SU-DHL-6 (cell line): ENCODE measurements at regions not wholly inside any gene's neighbourhood (a gene's known extent, or its start where the extent isn't known, plus 50 kb on each side); places are given as distances from the start of the nearest gene placed in this dataset.

Experiments used
- H2AFZ ChIP-seq: fragments of 200-600 bp; sonication (generic); 2 replicates; pipeline ENCODE4 v1.6.1; 2014; ENCODE audit warnings: low read depth, mild to moderate bottlenecking, moderate library complexity, mixed read lengths, antibody characterized with exemption, low read length; ENCODE audit not compliant: severe bottlenecking
- H3F3A ChIP-seq: fragments of 200-600 bp; shearing (Covaris generic); 2 replicates; pipeline ENCODE4 v1.6.0; 2016; ENCODE audit warnings: antibody characterized with exemption, mild to moderate bottlenecking; ENCODE audit not compliant: insufficient read depth
- H3K27ac ChIP-seq: fragments of 200-600 bp; sonication (generic); 2 replicates; pipeline ENCODE4 v1.5.1; 2016; ENCODE audit warnings: low read depth, mild to moderate bottlenecking, low read length, moderate library complexity, mixed read lengths
- H3K27me3 ChIP-seq: fragments of 200-600 bp; sonication (generic), shearing (Covaris generic); 2 replicates; pipeline ENCODE4 v1.6.0; 2014; ENCODE audit warnings: mild to moderate bottlenecking, low read length
- H3K36me3 ChIP-seq: fragments of 200-600 bp; sonication (generic); 2 replicates; pipeline ENCODE4 v1.6.1; 2014; ENCODE audit warnings: mild to moderate bottlenecking, low read length, mixed read lengths
- H3K4me2 ChIP-seq: fragments of 300-600, 200-600 bp; shearing (Covaris generic), sonication (generic); 2 replicates; pipeline ENCODE4 v1.6.0; 2014; ENCODE audit warnings: low read length, low read depth, mild to moderate bottlenecking; ENCODE audit not compliant: poor library complexity, severe bottlenecking
- H3K4me3 ChIP-seq: fragments of 200-600 bp; sonication (generic); 2 replicates; pipeline ENCODE4 v1.5.1; 2014; ENCODE audit warnings: antibody characterized with exemption, low read length, mild to moderate bottlenecking, mixed read lengths; ENCODE audit not compliant: insufficient read depth, poor library complexity, severe bottlenecking
- H3K79me2 ChIP-seq: fragments of 200-600 bp; sonication (generic); 2 replicates; pipeline ENCODE4 v1.6.1; 2014; ENCODE audit warnings: mild to moderate bottlenecking, low read length, moderate library complexity; ENCODE audit not compliant: insufficient read depth
- H3K9ac ChIP-seq: fragments of 200-600 bp; sonication (generic); 2 replicates; pipeline ENCODE4 v1.7.0; 2014; ENCODE audit warnings: mild to moderate bottlenecking, low read length
- H3K9me2 ChIP-seq: fragments of 200-600 bp; sonication (generic); replicated peaks from 2 replicates; pipeline ENCODE4 v1.6.1; 2014; ENCODE audit warnings: low read length; ENCODE audit not compliant: insufficient read depth
- H3K9me3 ChIP-seq: fragments of 200-600 bp; sonication (generic); 2 replicates; pipeline ENCODE4 v1.6.1; 2014; ENCODE audit warnings: low read length, mixed read lengths; ENCODE audit not compliant: insufficient read depth
- H4K20me1 ChIP-seq: fragments of 200-600 bp; sonication (generic); 2 replicates; pipeline ENCODE4 v1.6.1; 2014; ENCODE audit warnings: low read depth, mild to moderate bottlenecking, antibody characterized with exemption, low read length, moderate library complexity, mixed read lengths
- CTCF ChIP-seq: fragments of 200-600 bp; sonication (generic); IDR thresholded peaks from one replicate; pipeline ENCODE4 v1.5.1; 2017; ENCODE audit warnings: antibody characterized with exemption, mild to moderate bottlenecking, low read length, moderate library complexity; ENCODE audit not compliant: insufficient read depth, poor library complexity, severe bottlenecking
- EZH2phosphoT487 ChIP-seq: fragments of 200-600 bp; sonication (generic), shearing (Covaris generic); conservative IDR thresholded peaks from 2 replicates; pipeline ENCODE4 v1.6.1; 2018; ENCODE audit warnings: mild to moderate bottlenecking, antibody characterized with exemption, low read length, moderate library complexity, mixed read lengths

- Histone ChIP-seq H3K27ac (no peak overlapping the region), H3K36me3 (no peaks in the 10 kb centered on the region), H3K79me2 (no peaks in the 10 kb centered on the region), H3K9me2 (no peaks in the 10 kb centered on the region), H3K4me3 (no peak overlapping the region), H3K27me3 (no peaks in the 10 kb centered on the region), H3K9ac (no peak overlapping the region), H3K4me2 (no peak overlapping the region), H3F3A (no peaks in the 10 kb centered on the region), H3K9me3 (no peaks in the 10 kb centered on the region), H4K20me1 (no peaks in the 10 kb centered on the region), H2AFZ (no peak overlapping the region)
- TF ChIP-seq CTCF (no peak), EZH2phosphoT487 (no peak)
These were observed 163.8 kb upstream of the ESRRG start for GRCh38 chr1:216887032-216887431.

- H3K4me2 ChIP-seq: no peak overlapping the region
- TF ChIP-seq CTCF (no peak), EZH2phosphoT487 (no peak)
These were observed 161.5 kb upstream of the ESRRG start for GRCh38 chr1:216884614-216885229.

GRCh38 chr1:216883518-216883917 lies 160.3 kb upstream of the ESRRG start:
- Histone ChIP-seq H3K9ac (no peak overlapping the region), H3F3A (no peaks in the 10 kb centered on the region), H4K20me1 (no peaks in the 10 kb centered on the region), H3K79me2 (no peaks in the 10 kb centered on the region), H3K36me3 (no peaks in the 10 kb centered on the region), H3K9me3 (no peaks in the 10 kb centered on the region), H3K4me3 (no peak overlapping the region), H3K27ac (no peak overlapping the region), H3K4me2 (no peak overlapping the region), H3K27me3 (no peaks in the 10 kb centered on the region), H2AFZ (no peak overlapping the region), H3K9me2 (no peaks in the 10 kb centered on the region)
- no peak for TF ChIP-seq EZH2phosphoT487
- no peak for TF ChIP-seq CTCF

More at GRCh38 chr1:216884614-216885229, 161.5 kb upstream of the ESRRG start:
- H2AFZ ChIP-seq: no peak overlapping the region
- H3K36me3 ChIP-seq: no peaks in the 10 kb centered on the region
- no peaks in the 10 kb centered on the region for H3K9me2 ChIP-seq
- H3K27me3 ChIP-seq: no peaks in the 10 kb centered on the region
- H3F3A ChIP-seq: no peaks in the 10 kb centered on the region
- no peak overlapping the region for H3K9ac ChIP-seq
- no peaks in the 10 kb centered on the region for H3K9me3 ChIP-seq
- H3K27ac ChIP-seq: no peak overlapping the region
- H3K4me3 ChIP-seq: no peak overlapping the region
- no peaks in the 10 kb centered on the region for H3K79me2 ChIP-seq
- no peaks in the 10 kb centered on the region for H4K20me1 ChIP-seq
